Neural cell (in vitro differentiated cells): ENCODE measurements at regions not wholly inside any gene's neighbourhood (a gene's known extent, or its start where the extent isn't known, plus 50 kb on each side); places are given as distances from the start of the nearest gene placed in this dataset.

Experiments
- H2AFZ ChIP-seq: fragments of 200-600, 300-800 bp; sonication (generic), shearing (Covaris generic); 2 replicates; pipeline ENCODE4 v1.6.0; 2014; ENCODE audit warnings: low read depth, mild to moderate bottlenecking, antibody characterized with exemption, low read length, moderate library complexity
- H3F3A ChIP-seq: fragments of 200-600 bp; shearing (Covaris generic); 2 replicates; pipeline ENCODE4 v1.6.1; 2016; ENCODE audit warnings: mild to moderate bottlenecking, moderate library complexity, mixed read lengths, antibody characterized with exemption, low read length; ENCODE audit not compliant: insufficient read depth, poor library complexity, severe bottlenecking
- H3K27ac ChIP-seq: fragments of 200-600, 300-800 bp; sonication (generic), shearing (Covaris generic); 2 replicates; pipeline ENCODE4 v1.5.1; 2014; ENCODE audit warnings: mild to moderate bottlenecking, low read length, moderate library complexity
- H3K27me3 ChIP-seq: fragments of 300-800, 200-600 bp; sonication (generic), shearing (Covaris generic); 2 replicates; pipeline ENCODE4 v1.6.0; 2014; ENCODE audit warnings: mild to moderate bottlenecking, low read depth, low read length, moderate library complexity; ENCODE audit not compliant: insufficient read depth
- H3K36me3 ChIP-seq: fragments of 300-800, 200-600 bp; sonication (generic), shearing (Covaris generic); 2 replicates; pipeline ENCODE4 v1.5.1; 2014; ENCODE audit warnings: mild to moderate bottlenecking, antibody characterized with exemption, low read length, moderate library complexity; ENCODE audit not compliant: insufficient read depth
- H3K4me2 ChIP-seq: fragments of 300-800, 200-600 bp; sonication (generic), shearing (Covaris generic); 2 replicates; pipeline ENCODE4 v1.6.0; 2014; ENCODE audit warnings: mild to moderate bottlenecking, low read length
- H3K4me3 ChIP-seq: fragments of 300-800, 200-600 bp; sonication (generic), shearing (Covaris generic); 2 replicates; pipeline ENCODE4 v1.5.1; 2014; ENCODE audit warnings: mild to moderate bottlenecking, low read length, moderate library complexity
- H3K79me2 ChIP-seq: fragments of 200-600 bp; shearing (Covaris generic); replicated peaks from 2 replicates; pipeline ENCODE4 v1.6.0; 2014; ENCODE audit warnings: mild to moderate bottlenecking, low read length, moderate library complexity; ENCODE audit not compliant: insufficient read depth
- H3K9ac ChIP-seq: fragments of 300-800, 200-600 bp; sonication (generic), shearing (Covaris generic); 2 replicates; pipeline ENCODE4 v1.6.1; 2016; ENCODE audit warnings: mild to moderate bottlenecking, low read length, mixed read lengths
- H3K9me2 ChIP-seq: fragments of 200-600 bp; shearing (Covaris generic); 2 replicates; pipeline ENCODE4 v1.6.1; 2016; ENCODE audit warnings: mild to moderate bottlenecking, low read length, mixed read lengths; ENCODE audit not compliant: insufficient read depth
- H3K9me3 ChIP-seq: fragments of 200-600, 300-800 bp; sonication (generic), shearing (Covaris generic); 2 replicates; pipeline ENCODE4 v1.6.1; 2016; ENCODE audit warnings: mild to moderate bottlenecking, mixed run types, low read length, moderate library complexity, mixed read lengths
- H4K20me1 ChIP-seq: fragments of 200-600 bp; shearing (Covaris generic); 2 replicates; pipeline ENCODE4 v1.6.1; 2016; ENCODE audit warnings: mild to moderate bottlenecking, mixed run types; ENCODE audit not compliant: insufficient read depth
- CTCF ChIP-seq: fragments of 450-650 bp; IDR thresholded peaks from 2 replicates; pipeline ENCODE4 v1.5.1; 2014; ENCODE audit warnings: antibody characterized with exemption, mild to moderate bottlenecking, moderate library complexity; ENCODE audit not compliant: poor library complexity, severe bottlenecking
- EP300 ChIP-seq: fragments of 450-650 bp; conservative IDR thresholded peaks from 2 replicates; pipeline ENCODE4 v1.6.1; 2014; ENCODE audit warnings: antibody characterized with exemption, mild to moderate bottlenecking, moderate library complexity; ENCODE audit not compliant: poor library complexity, severe bottlenecking
- EZH2 ChIP-seq: fragments of 200-600, 300-800 bp; shearing (Covaris generic), sonication (generic); IDR thresholded peaks from 2 replicates; pipeline ENCODE4 v1.6.1; 2014; ENCODE audit warnings: antibody characterized with exemption, low read length, borderline replicate concordance, mild to moderate bottlenecking; ENCODE audit not compliant: insufficient read depth, poor library complexity, severe bottlenecking
- MXI1 ChIP-seq: fragments of 450-650 bp; conservative IDR thresholded peaks from 2 replicates; pipeline ENCODE4 v1.6.1; 2014; ENCODE audit warnings: antibody characterized with exemption, mild to moderate bottlenecking; ENCODE audit not compliant: poor library complexity, severe bottlenecking
- POLR2AphosphoS5 ChIP-seq: IDR thresholded peaks from 2 replicates; pipeline ENCODE4 v1.6.1; 2012
- RAD21 ChIP-seq: fragments of 450-650 bp; conservative IDR thresholded peaks from 2 replicates; pipeline ENCODE4 v1.6.1; 2014; ENCODE audit warnings: antibody characterized with exemption, mild to moderate bottlenecking, moderate library complexity
- REST ChIP-seq: IDR thresholded peaks from 2 replicates; pipeline ENCODE4 v1.6.1; 2012; ENCODE audit warnings: borderline replicate concordance
- SMC3 ChIP-seq: fragments of 450-650 bp; conservative IDR thresholded peaks from 2 replicates; pipeline ENCODE4 v1.6.1; 2014; ENCODE audit warnings: antibody characterized with exemption, mild to moderate bottlenecking, moderate library complexity; ENCODE audit not compliant: poor library complexity
- TAF1 ChIP-seq: IDR thresholded peaks from 2 replicates; pipeline ENCODE4 v1.6.1; 2012; ENCODE audit warnings: low read depth

GRCh38 chr13:50459658-50460057 is 383.8 kb downstream of the DLEU7 start:
- H2AFZ ChIP-seq, result no peak overlapping the region
- no peak overlapping the region for H3K4me3 ChIP-seq
- no peaks in the 10 kb centered on the region for H3K36me3 ChIP-seq
- H3K9me2 ChIP-seq, result no peaks in the 10 kb centered on the region
- no peaks in the 10 kb centered on the region for H4K20me1 ChIP-seq
- no peak overlapping the region for H3K9ac ChIP-seq
- no peaks in the 10 kb centered on the region for H3F3A ChIP-seq
- H3K9me3 ChIP-seq, result no peaks in the 10 kb centered on the region
- H3K27me3 ChIP-seq, result no peaks in the 10 kb centered on the region
- H3K4me2 ChIP-seq, result no peak overlapping the region
- TF ChIP-seq RAD21 (no peak), SMC3 (no peak), TAF1 (no peak), MXI1 (no peak), EZH2 (no peak), POLR2AphosphoS5 (no peak), EP300 (no peak), CTCF (no peak), REST (no peak)
- H3K27ac ChIP-seq, result no peak overlapping the region
- H3K79me2 ChIP-seq, result no peaks in the 10 kb centered on the region

GRCh38 chr13:50460358-50460757 is 383.1 kb downstream of the DLEU7 start:
- no peaks in the 10 kb centered on the region for H4K20me1 ChIP-seq
- H3F3A ChIP-seq, result no peaks in the 10 kb centered on the region
- no peak for TF ChIP-seq EZH2
- no peak for TF ChIP-seq SMC3
- no peak for TF ChIP-seq CTCF
- no peaks in the 10 kb centered on the region for H3K36me3 ChIP-seq
- no peak overlapping the region for H3K27ac ChIP-seq
- H3K9ac ChIP-seq, result no peak overlapping the region
- H3K27me3 ChIP-seq, result no peaks in the 10 kb centered on the region
- no peak overlapping the region for H2AFZ ChIP-seq
- no peaks in the 10 kb centered on the region for H3K9me2 ChIP-seq
- H3K4me2 ChIP-seq, result no peak overlapping the region
- H3K9me3 ChIP-seq, result no peaks in the 10 kb centered on the region
- H3K4me3 ChIP-seq, result no peak overlapping the region
- no peaks in the 10 kb centered on the region for H3K79me2 ChIP-seq
